ENCODE measurements at regions not wholly inside any gene's neighbourhood (a gene's known extent, or its start where the extent isn't known, plus 50 kb on each side); places are given as distances from the start of the nearest gene placed in this dataset.

- DNase-seq (ENCODE audit: low read depth in 1 of 2, low spot score in 1 of 2), result no peak
Observed at GRCh38 chr2:239677453-239678185, 276.8 kb upstream of the HDAC4 start.

GRCh38 chr2:239676716-239677452 lies 276.1 kb upstream of the HDAC4 start:
- DNase-seq (ENCODE audit: low read depth in 1 of 2, low spot score in 1 of 2), result no peak

GRCh38 chr2:239675826-239676715 lies 275.3 kb upstream of the HDAC4 start:
- DNase-seq (ENCODE audit: low read depth in 1 of 2, low spot score in 1 of 2), result no peak

GRCh38 chr2:239674981-239675825 lies 274.4 kb upstream of the HDAC4 start:
- DNase-seq (ENCODE audit: low read depth in 1 of 2, low spot score in 1 of 2), result no peak

- DNase-seq (ENCODE audit: low read depth in 1 of 2, low spot score in 1 of 2), result no peak
Observed at GRCh38 chr2:239674101-239674980, 273.5 kb upstream of the HDAC4 start.

GRCh38 chr2:239673641-239674040 lies 272.8 kb upstream of the HDAC4 start:
- no peak for DNase-seq (ENCODE audit: low read depth in 1 of 2, low spot score in 1 of 2)

- no peak for DNase-seq (ENCODE audit: low read depth in 1 of 2, low spot score in 1 of 2)
Observed at GRCh38 chr2:239671916-239672849, 271.4 kb upstream of the HDAC4 start.

GRCh38 chr2:239671471-239671870 lies 270.7 kb upstream of the HDAC4 start:
- DNase-seq (ENCODE audit: low read depth in 1 of 2, low spot score in 1 of 2), result no peak

GRCh38 chr2:239670463-239671120 lies 269.8 kb upstream of the HDAC4 start:
- DNase-seq (ENCODE audit: low read depth in 1 of 2, low spot score in 1 of 2), result no peak

GRCh38 chr2:239669899-239670460 lies 269.2 kb upstream of the HDAC4 start:
- no peak for DNase-seq (ENCODE audit: low read depth in 1 of 2, low spot score in 1 of 2)

- no peak for DNase-seq (ENCODE audit: low read depth in 1 of 2, low spot score in 1 of 2)
Observed at GRCh38 chr2:239669181-239669898, 268.5 kb upstream of the HDAC4 start.

GRCh38 chr2:239668651-239669050 lies 267.8 kb upstream of the HDAC4 start:
- no peak for DNase-seq (ENCODE audit: low read depth in 1 of 2, low spot score in 1 of 2)

- DNase-seq (ENCODE audit: low read depth in 1 of 2, low spot score in 1 of 2), result no peak
Observed at GRCh38 chr2:239668042-239668441, 267.2 kb upstream of the HDAC4 start.

GRCh38 chr2:239667431-239667985 lies 266.7 kb upstream of the HDAC4 start:
- no peak for DNase-seq (ENCODE audit: low read depth in 1 of 2, low spot score in 1 of 2)

- DNase-seq (ENCODE audit: low read depth in 1 of 2, low spot score in 1 of 2), result no peak
Observed at GRCh38 chr2:239666855-239667376, 266.1 kb upstream of the HDAC4 start.

- DNase-seq (ENCODE audit: low read depth in 1 of 2, low spot score in 1 of 2), result no peak
Observed at GRCh38 chr2:239666053-239666854, 265.4 kb upstream of the HDAC4 start.

All from activated T-helper 1 cell treated with anti-CD3 and anti-CD28 coated beads, Interleukin-2, amount 50 U/mL, for 16 hours (primary cell).